Esophagus (tissue), 2 donors: ENCODE measurements at regions not wholly inside any gene's neighbourhood (a gene's known extent, or its start where the extent isn't known, plus 50 kb on each side); places are given as distances from the start of the nearest gene placed in this dataset.
A peak's percentile ranks its signal among the peaks of the same experiment; 100 is the strongest.

Source experiments
- H3K27ac ChIP-seq, 2 donors: one replicate each; pipeline ENCODE4 v1.5.1; 2013; ENCODE audit warnings: low read depth in 2 of 2, mild to moderate bottlenecking in 2 of 2, inconsistent platforms in 1 of 2, low read length in 1 of 2, moderate library complexity in 1 of 2
- H3K27me3 ChIP-seq, 2 donors: one replicate each; pipeline ENCODE4 v1.6.1; 2013; ENCODE audit warnings: low read length in 2 of 2, control low read depth in 1 of 2, mild to moderate bottlenecking in 1 of 2; ENCODE audit not compliant: insufficient read depth in 2 of 2, control insufficient read depth in 1 of 2
- H3K36me3 ChIP-seq, 2 donors: one replicate each; pipeline ENCODE4 v1.6.1; 2013; ENCODE audit warnings: low read length in 1 of 2; ENCODE audit not compliant: control insufficient read depth in 2 of 2, insufficient read depth in 2 of 2
- H3K4me1 ChIP-seq, 2 donors: one replicate each; pipeline ENCODE4 v1.6.1; 2013; ENCODE audit warnings: low read length in 1 of 2; ENCODE audit not compliant: control insufficient read depth in 2 of 2, insufficient read depth in 2 of 2
- H3K4me3 ChIP-seq, 2 donors: one replicate each; pipeline ENCODE4 v1.5.1; 2013; ENCODE audit warnings: low read length in 2 of 2, mild to moderate bottlenecking in 2 of 2, low read depth in 1 of 2, moderate library complexity in 1 of 2
- H3K9me3 ChIP-seq, 2 donors: one replicate each; pipeline ENCODE4 v1.6.1; 2013; ENCODE audit warnings: mild to moderate bottlenecking in 2 of 2, low read depth in 1 of 2, low read length in 1 of 2, moderate library complexity in 1 of 2; ENCODE audit not compliant: control insufficient read depth in 2 of 2, insufficient read depth in 1 of 2
- WGBS, 2 donors: extraction: QIAGEN DNeasy Blood & Tissue Kit; methylation state at CpG; one replicate each; pipeline ENCODE4 v1.1.7; 2013; 5-methylcytosine and 5-hydroxymethylcytosine counted together
- donor health status: healthy with polysubstance abuse.
- donor health status: Bipolar disorder and iron deficiency.

GRCh38 chr3:194069421-194070219, 66.3 kb upstream of the HES1 start:
- peak overlapping the region in 1 of 2 donors; percentile 1 for H3K27ac ChIP-seq
- H3K36me3 ChIP-seq, result no peaks in the 10 kb centered on the region
- H3K9me3 ChIP-seq, result peaks cover 0 to 2% of the 10 kb centered on the region in 2 donors
- peaks cover 5 to 15% of the 10 kb centered on the region in 2 donors for H3K4me1 ChIP-seq
- 82 to 88% methylated on average over 12 of the region's 12 CpGs for WGBS, 2 donors
- H3K4me3 ChIP-seq, result no peak overlapping the region
- no peaks in the 10 kb centered on the region for H3K27me3 ChIP-seq

GRCh38 chr3:194070220-194070633, 65.7 kb upstream of the HES1 start:
- peak overlapping the region in 1 of 2 donors; percentile 40 for H3K4me3 ChIP-seq

GRCh38 chr3:194070634-194071409, 65.1 kb upstream of the HES1 start:
- peak overlapping the region; percentile 40 to 43 for H3K4me3 ChIP-seq
- no peaks in the 10 kb centered on the region for H3K27me3 ChIP-seq
- no peaks in the 10 kb centered on the region for H3K36me3 ChIP-seq
- H3K4me1 ChIP-seq, result peaks cover 5 to 15% of the 10 kb centered on the region in 2 donors
- 0 to 1% methylated on average over 71 to 84 of the region's 84 CpGs for WGBS, 2 donors
- H3K27ac ChIP-seq, result peak overlapping the region; percentile 78 to 81
- peaks cover 0 to 2% of the 10 kb centered on the region in 2 donors for H3K9me3 ChIP-seq

More at GRCh38 chr3:194070220-194070633, 65.7 kb upstream of the HES1 start:
- Histone ChIP-seq H3K9me3 (peaks cover 0 to 2% of the 10 kb centered on the region in 2 donors), H3K4me1 (peaks cover 5 to 15% of the 10 kb centered on the region in 2 donors), H3K27ac (peak overlapping the region; percentile 78 to 81), H3K36me3 (no peaks in the 10 kb centered on the region), H3K27me3 (no peaks in the 10 kb centered on the region)
- 66 to 70% methylated on average over 15 of the region's 15 CpGs for WGBS, 2 donors

- peaks cover 5 to 15% of the 10 kb centered on the region in 2 donors for H3K4me1 ChIP-seq
- no peaks in the 10 kb centered on the region for H3K27me3 ChIP-seq
- no peak overlapping the region for H3K27ac ChIP-seq
- H3K9me3 ChIP-seq, result peaks cover 0 to 2% of the 10 kb centered on the region in 2 donors
- H3K36me3 ChIP-seq, result no peaks in the 10 kb centered on the region
- WGBS, 2 donors, result 73 to 85% methylated on average over 9 of the region's 9 CpGs
- H3K4me3 ChIP-seq, result no peak overlapping the region
Observed at GRCh38 chr3:194072097-194072428, 63.9 kb upstream of the HES1 start.

- Histone ChIP-seq H3K27ac (no peak overlapping the region), H3K27me3 (no peaks in the 10 kb centered on the region), H3K36me3 (no peaks in the 10 kb centered on the region), H3K4me3 (no peak overlapping the region), H3K9me3 (peaks cover 0 to 5% of the 10 kb centered on the region in 2 donors), H3K4me1 (peaks cover 5 to 15% of the 10 kb centered on the region in 2 donors)
- 91 to 94% methylated on average over 4 of the region's 4 CpGs for WGBS, 2 donors
Observed at GRCh38 chr3:194072691-194073279, 63.2 kb upstream of the HES1 start.

GRCh38 chr3:194073926-194074325, 62.0 kb upstream of the HES1 start:
- Histone ChIP-seq H3K27me3 (no peaks in the 10 kb centered on the region), H3K27ac (no peak overlapping the region), H3K4me3 (no peak overlapping the region), H3K9me3 (peaks cover 0 to 5% of the 10 kb centered on the region in 2 donors), H3K36me3 (no peaks in the 10 kb centered on the region), H3K4me1 (peaks cover 5 to 15% of the 10 kb centered on the region in 2 donors)
- 92 to 94% methylated on average over 1 of the region's 1 CpG for WGBS, 2 donors

DNA sequence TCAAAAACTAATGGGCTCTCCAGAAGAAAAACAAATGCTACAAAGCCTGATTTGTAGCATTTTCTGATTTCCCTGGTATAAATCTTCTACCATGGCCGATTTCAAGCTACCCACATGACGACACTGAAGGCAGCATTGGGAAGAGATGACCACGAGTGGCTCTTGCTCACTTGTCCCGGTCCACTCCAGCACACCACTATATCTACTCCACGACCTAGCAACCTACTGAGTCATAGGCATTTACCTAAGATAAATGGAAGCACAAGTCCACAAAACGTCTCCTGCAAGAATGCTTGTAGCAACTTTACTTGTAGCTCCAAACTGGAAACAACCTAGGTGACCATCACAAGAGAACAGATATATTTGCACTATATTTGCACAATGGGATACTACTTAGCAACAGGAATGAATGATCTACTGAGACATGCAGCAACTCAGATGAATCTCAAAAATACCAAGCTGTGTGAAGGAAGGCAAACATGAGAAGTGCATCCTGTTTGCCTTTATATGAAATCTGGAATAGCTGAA, 60.8 kb upstream of the HES1 start:
- WGBS, 2 donors, result 71 to 79% methylated on average over 6 of the region's 6 CpGs
- Histone ChIP-seq H3K27me3 (no peaks in the 10 kb centered on the region), H3K27ac (no peak overlapping the region), H3K4me1 (peaks cover 4 to 12% of the 10 kb centered on the region in 2 donors), H3K36me3 (no peaks in the 10 kb centered on the region), H3K4me3 (no peak overlapping the region), H3K9me3 (peaks cover 0 to 3% of the 10 kb centered on the region in 2 donors)

- H3K36me3 ChIP-seq, result no peaks in the 10 kb centered on the region
- no peaks in the 10 kb centered on the region for H3K27me3 ChIP-seq
- H3K27ac ChIP-seq, result no peak overlapping the region
- H3K4me3 ChIP-seq, result no peak overlapping the region
- WGBS, 2 donors, result 83 to 84% methylated on average over 6 of the region's 6 CpGs
- H3K4me1 ChIP-seq, result peaks cover 0 to 11% of the 10 kb centered on the region in 2 donors
- peaks cover 0 to 3% of the 10 kb centered on the region in 2 donors for H3K9me3 ChIP-seq
Observed at GRCh38 chr3:194075802-194076460, 60.0 kb upstream of the HES1 start.

DNA sequence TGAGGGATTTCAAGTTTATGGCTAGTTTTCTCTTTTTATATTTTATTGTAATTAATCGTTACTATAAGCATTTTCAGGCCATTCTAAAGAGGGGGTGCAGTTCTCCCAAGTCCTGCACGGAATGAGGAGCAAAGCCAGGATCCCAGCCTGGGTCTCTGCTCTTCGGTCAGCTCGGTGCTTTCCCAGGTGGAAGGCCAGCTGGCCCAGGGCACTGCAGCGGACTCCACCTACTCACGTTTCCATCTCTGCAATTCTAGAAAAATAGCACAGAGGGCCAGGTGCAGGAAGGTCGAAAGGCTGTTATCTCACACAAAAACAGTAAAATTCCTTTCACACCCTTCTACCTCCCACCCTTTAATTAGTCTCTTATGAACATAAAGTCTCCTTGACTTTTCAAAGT, 59.5 kb upstream of the HES1 start:
- WGBS, 2 donors, result 74 to 85% methylated on average over 7 of the region's 7 CpGs
- Histone ChIP-seq H3K4me1 (peaks cover 0 to 10% of the 10 kb centered on the region in 2 donors), H3K36me3 (no peaks in the 10 kb centered on the region), H3K27ac (no peak overlapping the region), H3K9me3 (peaks cover 0 to 3% of the 10 kb centered on the region in 2 donors), H3K27me3 (no peaks in the 10 kb centered on the region), H3K4me3 (no peak overlapping the region)
